ENCODE measurements at regions not wholly inside any gene's neighbourhood (a gene's known extent, or its start where the extent isn't known, plus 50 kb on each side); places are given as distances from the start of the nearest gene placed in this dataset.

GRCh38 chr4:58809366-58809765 is 1699.2 kb upstream of the IGFBP7 start:
- TF ChIP-seq EZH2 (IDR thresholded peaks at IDR 0.05; ENCODE audit: borderline replicate concordance, low read depth, low read length, severe bottlenecking): no peak
- TF ChIP-seq POLR2A (IDR thresholded peaks at IDR 0.05; ENCODE audit: low read depth, low read length): no peak
- TF ChIP-seq CTCF (IDR thresholded peaks at IDR 0.05; ENCODE audit: extremely low read depth in 1 of 2, insufficient read depth in 1 of 2, low read depth in 1 of 2, low read length in 2 of 2): no peak

All from endothelial cell of umbilical vein (primary cell).